SK-N-SH (cell line): ENCODE measurements at regions not wholly inside any gene's neighbourhood (a gene's known extent, or its start where the extent isn't known, plus 50 kb on each side); places are given as distances from the start of the nearest gene placed in this dataset.

Experiments
- CTCF ChIA-PET: fragments of 300-600, 350-600 bp; formaldehyde crosslinking; extraction: SDS; loops from one replicate; lab custom pipeline; 2021; lab: Yijun Ruan, JAX
- POLR2A ChIA-PET: fragments of 350-600 bp; sonication (Branson Sonifier 250); formaldehyde crosslinking; extraction: SDS; loops from one replicate; lab custom pipeline; 2020; ENCODE audit warnings: antibody characterized with exemption, inconsistent platforms; lab: Yijun Ruan, JAX
- DNase-seq: peaks from one replicate; pipeline ENCODE4 v3.0.0; 2012
- H2AFZ ChIP-seq: fragments of 200-600 bp; sonication (generic); 2 replicates; pipeline ENCODE4 v1.8.1; 2016; ENCODE audit warnings: antibody characterized with exemption, mild to moderate bottlenecking, low read depth
- H3F3A ChIP-seq: fragments of 200-600 bp; sonication (generic); replicated peaks from 2 replicates; pipeline ENCODE3; 2016; ENCODE audit warnings: antibody characterized with exemption, mild to moderate bottlenecking; ENCODE audit not compliant: insufficient read depth
- H3K27ac ChIP-seq, 2 experiments: fragments of 200-500 bp in 1 of 2; fragments of 200-600 bp in 1 of 2; sonication (Bioruptor generic) in 1 of 2; sonication (generic), shearing (Covaris generic) in 1 of 2; 2 replicates each; pipeline versions ENCODE4 v1.5.1 to v1.6.1; 2014 to 2016; ENCODE audit warnings: low read depth in 2 of 2, inconsistent platforms in 1 of 2, low read length in 1 of 2, mild to moderate bottlenecking in 1 of 2, mixed read lengths in 1 of 2
- H3K27me3 ChIP-seq: fragments of 200-600 bp; sonication (generic), shearing (Covaris generic); 2 replicates; pipeline ENCODE4 v1.6.1; 2016; ENCODE audit warnings: mixed run types; ENCODE audit not compliant: insufficient read depth
- H3K36me3 ChIP-seq, 2 experiments: fragments of 200-500 bp in 1 of 2; fragments of 200-600 bp in 1 of 2; sonication (Bioruptor generic) in 1 of 2; sonication (generic) in 1 of 2; replicated peaks in 1 of 2; 2 replicates each; pipeline versions ENCODE3 to v1.5.1; 2014 to 2016; ENCODE audit warnings: low read length in 1 of 2, mild to moderate bottlenecking in 1 of 2; ENCODE audit not compliant: insufficient read depth in 2 of 2, control insufficient read depth in 1 of 2
- H3K4me1 ChIP-seq, 2 experiments: fragments of 200-500 bp in 1 of 2; fragments of 200-600 bp in 1 of 2; sonication (Bioruptor generic) in 1 of 2; sonication (generic), shearing (Covaris generic) in 1 of 2; 2 replicates each; pipeline versions ENCODE4 v1.5.1 to v1.6.1; 2014 to 2016; ENCODE audit warnings: low read depth in 1 of 2, low read length in 1 of 2, mixed run types in 1 of 2; ENCODE audit not compliant: insufficient read depth in 2 of 2, control insufficient read depth in 1 of 2
- H3K4me2 ChIP-seq: fragments of 200-600 bp; sonication (generic), shearing (Covaris generic); 2 replicates; pipeline ENCODE4 v1.6.1; 2017; ENCODE audit warnings: mixed run types
- H3K4me3 ChIP-seq, 2 experiments: fragments of 200-500 bp in 1 of 2; fragments of 200-600 bp in 1 of 2; sonication (Bioruptor generic) in 1 of 2; sonication (generic), shearing (Covaris generic) in 1 of 2; 2 replicates each; pipeline versions ENCODE4 v1.5.1 to v1.8.1; 2014 to 2016; ENCODE audit warnings: low read depth in 2 of 2, inconsistent platforms in 1 of 2, low read length in 1 of 2, mild to moderate bottlenecking in 1 of 2, mixed read lengths in 1 of 2, moderate library complexity in 1 of 2
- H3K79me2 ChIP-seq: fragments of 200-600 bp; sonication (generic); 2 replicates; pipeline ENCODE4 v1.8.1; 2017; ENCODE audit warnings: mild to moderate bottlenecking; ENCODE audit not compliant: insufficient read depth
- H3K9ac ChIP-seq: fragments of 200-600 bp; sonication (generic); 2 replicates; pipeline ENCODE4 v1.6.1; 2017; ENCODE audit warnings: mixed run types
- H3K9me2 ChIP-seq: fragments of 200-600 bp; sonication (generic); 2 replicates; pipeline ENCODE4 v1.6.1; 2017; ENCODE audit warnings: mixed run types
- H3K9me3 ChIP-seq: fragments of 200-600 bp; sonication (generic); 2 replicates; pipeline ENCODE4 v1.6.1; 2017; ENCODE audit warnings: mixed run types, mild to moderate bottlenecking, moderate library complexity
- H4K20me1 ChIP-seq: fragments of 200-600 bp; sonication (generic); 2 replicates; pipeline ENCODE4 v1.6.1; 2017; ENCODE audit warnings: mild to moderate bottlenecking, mixed run types; ENCODE audit not compliant: insufficient read depth
- CHD2 ChIP-seq: fragments of 150-350 bp; IDR thresholded peaks from 2 replicates; pipeline ENCODE4 v1.6.1; 2018; ENCODE audit warnings: low read length; ENCODE audit not compliant: partially characterized antibody
- ELF1 ChIP-seq: IDR thresholded peaks from 2 replicates; pipeline ENCODE4 v1.4.0; 2012
- EZH2phosphoT487 ChIP-seq: fragments of 200-600 bp; sonication (generic); IDR thresholded peaks from 2 replicates; pipeline ENCODE4 v1.6.1; 2017; ENCODE audit warnings: low read depth, mixed run types, mild to moderate bottlenecking, antibody characterized with exemption, moderate library complexity, borderline replicate concordance
- FOXJ3 ChIP-seq: sonication (generic); formaldehyde crosslinking; IDR thresholded peaks from 2 replicates; pipeline ENCODE4 v1.5.1; 2020; ENCODE audit warnings: mild to moderate bottlenecking, missing genetic modification reagents
- FOXM1 ChIP-seq: IDR thresholded peaks from 2 replicates; pipeline ENCODE4 v1.4.0; 2012; ENCODE audit warnings: low read depth, mild to moderate bottlenecking
- GABPA ChIP-seq: IDR thresholded peaks from 2 replicates; pipeline ENCODE4 v1.4.0; 2012; ENCODE audit warnings: low read depth, mild to moderate bottlenecking
- GATA2 ChIP-seq: sonication (generic); formaldehyde crosslinking; IDR thresholded peaks from 2 replicates; pipeline ENCODE4 v1.5.0; 2020; ENCODE audit warnings: mild to moderate bottlenecking, missing genetic modification reagents
- MEF2A ChIP-seq: IDR thresholded peaks from 2 replicates; pipeline ENCODE4 v1.4.0; 2012; ENCODE audit warnings: low read depth, borderline replicate concordance
- MXI1 ChIP-seq: IDR thresholded peaks from 2 replicates; pipeline ENCODE4 v1.6.1; 2012; ENCODE audit warnings: mild to moderate bottlenecking, low read depth, low read length, improper control_type of control experiment
- NRF1 ChIP-seq: IDR thresholded peaks from 2 replicates; pipeline ENCODE4 v1.6.1; 2012; ENCODE audit warnings: low read depth, mild to moderate bottlenecking, low read length
- RFX5 ChIP-seq: IDR thresholded peaks from 2 replicates; pipeline ENCODE4 v1.6.1; 2012; ENCODE audit warnings: mild to moderate bottlenecking, improper control_type of control experiment, low read length
- SIN3A ChIP-seq: IDR thresholded peaks from 2 replicates; pipeline ENCODE4 v1.6.1; 2012; ENCODE audit warnings: low read depth, mild to moderate bottlenecking, low read length, moderate library complexity, borderline replicate concordance
- SMC3 ChIP-seq: IDR thresholded peaks from 2 replicates; pipeline ENCODE4 v1.6.1; 2012; ENCODE audit warnings: low read depth, low read length, improper control_type of control experiment
- TEAD4 ChIP-seq: IDR thresholded peaks from 2 replicates; pipeline ENCODE4 v1.4.0; 2012; ENCODE audit warnings: mild to moderate bottlenecking, borderline replicate concordance; ENCODE audit not compliant: insufficient read depth
- WGBS: methylation state at CpG from one replicate; pipeline ENCODE4 v1.1.6; 2017; ENCODE audit warnings: low lambda C conversion rate; 5-methylcytosine and 5-hydroxymethylcytosine counted together
- TF ChIP-seq, protein P1 (sequence below): IDR thresholded peaks from 2 replicates; pipeline ENCODE4; 2012
- TF ChIP-seq, protein P2 (sequence below): IDR thresholded peaks from 2 replicates; pipeline ENCODE4 v1.4.0; 2012; ENCODE audit warnings: low read depth
- TF ChIP-seq, protein P3 (sequence below): fragments of 200-600 bp; sonication (generic); IDR thresholded peaks from 2 replicates; pipeline ENCODE4 v1.6.1; 2017; ENCODE audit warnings: antibody characterized with exemption, mild to moderate bottlenecking, moderate library complexity
- TF ChIP-seq, protein P4 (sequence below): IDR thresholded peaks from 2 replicates; pipeline ENCODE4 v1.6.1; 2012; ENCODE audit warnings: mild to moderate bottlenecking, low read depth, low read length, moderate library complexity
- TF ChIP-seq, protein P5 (sequence below): fragments of 150-350 bp; IDR thresholded peaks from 2 replicates; pipeline ENCODE4 v1.6.1; 2017; ENCODE audit warnings: antibody characterized with exemption, low read length, low read depth, borderline replicate concordance

DNA sequence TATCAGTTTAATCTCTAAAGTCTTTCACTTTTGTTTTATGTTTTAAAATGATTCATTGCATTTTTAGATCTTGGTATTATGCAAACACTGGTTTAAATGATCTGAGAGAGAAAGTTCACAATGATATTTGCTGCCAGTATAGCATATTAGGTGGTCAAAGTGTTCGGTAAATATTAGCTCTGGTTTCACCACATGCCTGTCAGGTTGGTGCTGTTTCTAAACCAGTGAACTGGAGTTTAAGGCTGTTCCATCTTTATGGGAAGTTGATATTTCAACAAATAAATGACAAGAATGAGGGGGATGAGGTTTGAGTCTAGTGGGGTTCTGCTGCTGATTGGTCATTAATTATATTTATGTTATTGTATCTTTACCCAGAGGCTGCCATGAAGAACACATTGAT is 436.4 kb downstream of the DCDC2C start:
- CTCF ChIA-PET: no interaction called here
- H3K4me2 ChIP-seq: no peak overlapping the region
- no peaks in the 10 kb centered on the region for H3K79me2 ChIP-seq
- H3K27me3 ChIP-seq: no peaks in the 10 kb centered on the region
- no peaks in the 10 kb centered on the region for H3K4me1 ChIP-seq
- H3K36me3 ChIP-seq: no peaks in the 10 kb centered on the region
- TF ChIP-seq RFX5: no peak
- TF ChIP-seq, protein P1, sequence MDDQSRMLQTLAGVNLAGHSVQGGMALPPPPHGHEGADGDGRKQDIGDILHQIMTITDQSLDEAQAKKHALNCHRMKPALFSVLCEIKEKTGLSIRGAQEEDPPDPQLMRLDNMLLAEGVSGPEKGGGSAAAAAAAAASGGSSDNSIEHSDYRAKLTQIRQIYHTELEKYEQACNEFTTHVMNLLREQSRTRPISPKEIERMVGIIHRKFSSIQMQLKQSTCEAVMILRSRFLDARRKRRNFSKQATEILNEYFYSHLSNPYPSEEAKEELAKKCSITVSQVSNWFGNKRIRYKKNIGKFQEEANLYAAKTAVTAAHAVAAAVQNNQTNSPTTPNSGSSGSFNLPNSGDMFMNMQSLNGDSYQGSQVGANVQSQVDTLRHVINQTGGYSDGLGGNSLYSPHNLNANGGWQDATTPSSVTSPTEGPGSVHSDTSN: no peak
- TF ChIP-seq, protein P2, sequence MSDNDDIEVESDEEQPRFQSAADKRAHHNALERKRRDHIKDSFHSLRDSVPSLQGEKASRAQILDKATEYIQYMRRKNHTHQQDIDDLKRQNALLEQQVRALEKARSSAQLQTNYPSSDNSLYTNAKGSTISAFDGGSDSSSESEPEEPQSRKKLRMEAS: no peak
- no peak for TF ChIP-seq MEF2A
- TF ChIP-seq, protein P3, sequence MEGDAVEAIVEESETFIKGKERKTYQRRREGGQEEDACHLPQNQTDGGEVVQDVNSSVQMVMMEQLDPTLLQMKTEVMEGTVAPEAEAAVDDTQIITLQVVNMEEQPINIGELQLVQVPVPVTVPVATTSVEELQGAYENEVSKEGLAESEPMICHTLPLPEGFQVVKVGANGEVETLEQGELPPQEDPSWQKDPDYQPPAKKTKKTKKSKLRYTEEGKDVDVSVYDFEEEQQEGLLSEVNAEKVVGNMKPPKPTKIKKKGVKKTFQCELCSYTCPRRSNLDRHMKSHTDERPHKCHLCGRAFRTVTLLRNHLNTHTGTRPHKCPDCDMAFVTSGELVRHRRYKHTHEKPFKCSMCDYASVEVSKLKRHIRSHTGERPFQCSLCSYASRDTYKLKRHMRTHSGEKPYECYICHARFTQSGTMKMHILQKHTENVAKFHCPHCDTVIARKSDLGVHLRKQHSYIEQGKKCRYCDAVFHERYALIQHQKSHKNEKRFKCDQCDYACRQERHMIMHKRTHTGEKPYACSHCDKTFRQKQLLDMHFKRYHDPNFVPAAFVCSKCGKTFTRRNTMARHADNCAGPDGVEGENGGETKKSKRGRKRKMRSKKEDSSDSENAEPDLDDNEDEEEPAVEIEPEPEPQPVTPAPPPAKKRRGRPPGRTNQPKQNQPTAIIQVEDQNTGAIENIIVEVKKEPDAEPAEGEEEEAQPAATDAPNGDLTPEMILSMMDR: no peak
- TF ChIP-seq, all 33 proteins: peak for 0
- DNase-seq: no peak
- WGBS: 44% methylated on average over 1 of the region's 1 CpG
- no peaks in the 10 kb centered on the region for H3K9me2 ChIP-seq
- no peak overlapping the region for H3K4me3 ChIP-seq
- H4K20me1 ChIP-seq: no peaks in the 10 kb centered on the region
- H3K27ac ChIP-seq: no peak overlapping the region
- no peaks in the 10 kb centered on the region for H3F3A ChIP-seq
- no peak overlapping the region for H3K9ac ChIP-seq
- POLR2A ChIA-PET: no interaction called here
- H2AFZ ChIP-seq: no peak overlapping the region
- no peaks in the 10 kb centered on the region; the same call in 1 of the 2 replicates for H3K9me3 ChIP-seq

DNA sequence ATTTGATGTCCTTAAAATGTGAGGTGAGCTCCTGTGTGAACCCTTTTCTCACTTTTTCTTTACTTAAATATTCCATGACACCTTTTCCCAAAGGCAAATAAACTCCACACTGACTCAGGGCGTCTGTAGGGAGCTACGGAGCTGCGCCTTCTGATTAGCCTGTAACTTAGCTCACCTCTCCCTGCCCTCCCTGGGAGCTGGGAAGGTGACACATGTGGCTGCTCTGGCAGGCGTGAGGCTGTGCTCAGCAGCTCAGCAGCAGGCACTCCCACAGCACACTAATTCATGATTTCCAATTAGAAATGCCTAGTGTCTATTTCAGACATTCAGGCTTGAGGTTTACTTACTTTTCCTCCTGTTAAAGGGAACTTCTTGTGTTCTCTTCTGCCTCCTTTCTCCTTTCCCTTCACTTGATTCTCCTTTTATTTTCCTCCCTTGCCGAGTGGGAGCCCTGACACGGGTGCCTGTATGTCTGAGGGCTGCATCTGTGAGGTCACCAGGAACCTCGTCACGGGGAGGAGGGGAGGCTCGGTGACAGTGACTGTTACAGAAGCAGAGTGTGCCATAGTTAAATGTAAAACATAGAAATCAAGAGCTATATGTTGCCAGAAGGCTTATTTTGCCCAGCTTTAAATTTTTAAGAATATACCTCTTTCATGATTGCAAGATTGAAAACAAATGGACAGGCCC is 437.1 kb downstream of the DCDC2C start:
- no peaks in the 10 kb centered on the region for H3K36me3 ChIP-seq
- no peaks in the 10 kb centered on the region for H3K9me2 ChIP-seq
- H3K4me1 ChIP-seq: no peaks in the 10 kb centered on the region
- H3K27me3 ChIP-seq: no peaks in the 10 kb centered on the region
- no peak overlapping the region for H3K4me3 ChIP-seq
- no peaks in the 10 kb centered on the region for H3K79me2 ChIP-seq
- H2AFZ ChIP-seq: no peak overlapping the region
- no peaks in the 10 kb centered on the region; the same call in 1 of the 2 replicates for H3K9me3 ChIP-seq
- H3F3A ChIP-seq: no peaks in the 10 kb centered on the region
- no peak overlapping the region for H3K27ac ChIP-seq
- POLR2A ChIA-PET: no interaction called here
- H4K20me1 ChIP-seq: no peaks in the 10 kb centered on the region
- 18% methylated on average over 9 of the region's 9 CpGs for whole genome bisulfite sequencing
- no peak overlapping the region for H3K9ac ChIP-seq
- no peak for DNase-seq
- CTCF ChIA-PET: no interaction called here
- no peak overlapping the region for H3K4me2 ChIP-seq
- no peak for TF ChIP-seq NRF1
- no peak for TF ChIP-seq FOXM1
- no peak for TF ChIP-seq EZH2phosphoT487
- TF ChIP-seq CHD2: no peak
- TF ChIP-seq, protein P4, sequence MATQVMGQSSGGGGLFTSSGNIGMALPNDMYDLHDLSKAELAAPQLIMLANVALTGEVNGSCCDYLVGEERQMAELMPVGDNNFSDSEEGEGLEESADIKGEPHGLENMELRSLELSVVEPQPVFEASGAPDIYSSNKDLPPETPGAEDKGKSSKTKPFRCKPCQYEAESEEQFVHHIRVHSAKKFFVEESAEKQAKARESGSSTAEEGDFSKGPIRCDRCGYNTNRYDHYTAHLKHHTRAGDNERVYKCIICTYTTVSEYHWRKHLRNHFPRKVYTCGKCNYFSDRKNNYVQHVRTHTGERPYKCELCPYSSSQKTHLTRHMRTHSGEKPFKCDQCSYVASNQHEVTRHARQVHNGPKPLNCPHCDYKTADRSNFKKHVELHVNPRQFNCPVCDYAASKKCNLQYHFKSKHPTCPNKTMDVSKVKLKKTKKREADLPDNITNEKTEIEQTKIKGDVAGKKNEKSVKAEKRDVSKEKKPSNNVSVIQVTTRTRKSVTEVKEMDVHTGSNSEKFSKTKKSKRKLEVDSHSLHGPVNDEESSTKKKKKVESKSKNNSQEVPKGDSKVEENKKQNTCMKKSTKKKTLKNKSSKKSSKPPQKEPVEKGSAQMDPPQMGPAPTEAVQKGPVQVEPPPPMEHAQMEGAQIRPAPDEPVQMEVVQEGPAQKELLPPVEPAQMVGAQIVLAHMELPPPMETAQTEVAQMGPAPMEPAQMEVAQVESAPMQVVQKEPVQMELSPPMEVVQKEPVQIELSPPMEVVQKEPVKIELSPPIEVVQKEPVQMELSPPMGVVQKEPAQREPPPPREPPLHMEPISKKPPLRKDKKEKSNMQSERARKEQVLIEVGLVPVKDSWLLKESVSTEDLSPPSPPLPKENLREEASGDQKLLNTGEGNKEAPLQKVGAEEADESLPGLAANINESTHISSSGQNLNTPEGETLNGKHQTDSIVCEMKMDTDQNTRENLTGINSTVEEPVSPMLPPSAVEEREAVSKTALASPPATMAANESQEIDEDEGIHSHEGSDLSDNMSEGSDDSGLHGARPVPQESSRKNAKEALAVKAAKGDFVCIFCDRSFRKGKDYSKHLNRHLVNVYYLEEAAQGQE: no peak
- no peak for TF ChIP-seq FOXJ3 (CRISPR knock-in tag)
- TF ChIP-seq, protein P2: no peak
- no peak for TF ChIP-seq SIN3A
- TF ChIP-seq TEAD4: no peak
- no peak for TF ChIP-seq GATA2 (CRISPR knock-in tag)
- TF ChIP-seq, protein P5, sequence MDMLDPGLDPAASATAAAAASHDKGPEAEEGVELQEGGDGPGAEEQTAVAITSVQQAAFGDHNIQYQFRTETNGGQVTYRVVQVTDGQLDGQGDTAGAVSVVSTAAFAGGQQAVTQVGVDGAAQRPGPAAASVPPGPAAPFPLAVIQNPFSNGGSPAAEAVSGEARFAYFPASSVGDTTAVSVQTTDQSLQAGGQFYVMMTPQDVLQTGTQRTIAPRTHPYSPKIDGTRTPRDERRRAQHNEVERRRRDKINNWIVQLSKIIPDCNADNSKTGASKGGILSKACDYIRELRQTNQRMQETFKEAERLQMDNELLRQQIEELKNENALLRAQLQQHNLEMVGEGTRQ: no peak
- no peak for TF ChIP-seq MXI1
- TF ChIP-seq GABPA: no peak
- no peak for TF ChIP-seq SMC3
- TF ChIP-seq ELF1: no peak
- no peak for TF ChIP-seq MEF2A
